ENCODE measurements at regions not wholly inside any gene's neighbourhood (a gene's known extent, or its start where the extent isn't known, plus 50 kb on each side); places are given as distances from the start of the nearest gene placed in this dataset.

DNA sequence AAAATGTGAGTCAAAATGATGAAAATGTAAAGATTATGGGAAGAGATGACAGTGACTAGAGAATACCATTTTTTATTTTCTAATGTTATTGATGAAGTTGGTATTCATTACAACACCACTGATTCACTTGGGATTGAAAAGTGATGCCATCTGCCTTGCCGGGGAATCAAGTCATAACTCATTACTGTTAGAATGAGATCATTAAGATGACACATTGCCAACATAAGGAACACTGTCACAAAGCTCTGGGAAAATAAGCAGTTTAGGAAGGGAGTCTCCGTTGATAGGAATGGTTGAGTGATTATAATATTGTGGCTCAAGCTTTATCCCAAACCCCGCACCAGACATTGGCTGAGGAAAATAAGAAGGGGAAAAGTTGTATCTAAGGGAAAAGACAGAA lies 121.5 kb upstream of the PLPP4 start:
- Histone ChIP-seq H3K27me3 (peaks cover 0 to 2% of the 10 kb centered on the region in 2 donors), H3K4me1 (no peaks in the 10 kb centered on the region), H3K4me3 (no peak overlapping the region), H3K9me3 (no peaks in the 10 kb centered on the region), H3K27ac (no peak overlapping the region), H3K36me3 (no peaks in the 10 kb centered on the region)
- no peak for TF ChIP-seq POLR2A (IDR thresholded peaks at IDR 0.05)
- TF ChIP-seq, protein P1, sequence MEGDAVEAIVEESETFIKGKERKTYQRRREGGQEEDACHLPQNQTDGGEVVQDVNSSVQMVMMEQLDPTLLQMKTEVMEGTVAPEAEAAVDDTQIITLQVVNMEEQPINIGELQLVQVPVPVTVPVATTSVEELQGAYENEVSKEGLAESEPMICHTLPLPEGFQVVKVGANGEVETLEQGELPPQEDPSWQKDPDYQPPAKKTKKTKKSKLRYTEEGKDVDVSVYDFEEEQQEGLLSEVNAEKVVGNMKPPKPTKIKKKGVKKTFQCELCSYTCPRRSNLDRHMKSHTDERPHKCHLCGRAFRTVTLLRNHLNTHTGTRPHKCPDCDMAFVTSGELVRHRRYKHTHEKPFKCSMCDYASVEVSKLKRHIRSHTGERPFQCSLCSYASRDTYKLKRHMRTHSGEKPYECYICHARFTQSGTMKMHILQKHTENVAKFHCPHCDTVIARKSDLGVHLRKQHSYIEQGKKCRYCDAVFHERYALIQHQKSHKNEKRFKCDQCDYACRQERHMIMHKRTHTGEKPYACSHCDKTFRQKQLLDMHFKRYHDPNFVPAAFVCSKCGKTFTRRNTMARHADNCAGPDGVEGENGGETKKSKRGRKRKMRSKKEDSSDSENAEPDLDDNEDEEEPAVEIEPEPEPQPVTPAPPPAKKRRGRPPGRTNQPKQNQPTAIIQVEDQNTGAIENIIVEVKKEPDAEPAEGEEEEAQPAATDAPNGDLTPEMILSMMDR (IDR thresholded peaks at IDR 0.05): no peak
- no peak for TF ChIP-seq POLR2AphosphoS5 (IDR thresholded peaks at IDR 0.05)
- intact Hi-C loops (cut with DNase I; ENCODE audit: low total_unique reads): no loop called here
- no peak for DNase-seq (ENCODE audit: low spot score in 2 of 2)

DNA sequence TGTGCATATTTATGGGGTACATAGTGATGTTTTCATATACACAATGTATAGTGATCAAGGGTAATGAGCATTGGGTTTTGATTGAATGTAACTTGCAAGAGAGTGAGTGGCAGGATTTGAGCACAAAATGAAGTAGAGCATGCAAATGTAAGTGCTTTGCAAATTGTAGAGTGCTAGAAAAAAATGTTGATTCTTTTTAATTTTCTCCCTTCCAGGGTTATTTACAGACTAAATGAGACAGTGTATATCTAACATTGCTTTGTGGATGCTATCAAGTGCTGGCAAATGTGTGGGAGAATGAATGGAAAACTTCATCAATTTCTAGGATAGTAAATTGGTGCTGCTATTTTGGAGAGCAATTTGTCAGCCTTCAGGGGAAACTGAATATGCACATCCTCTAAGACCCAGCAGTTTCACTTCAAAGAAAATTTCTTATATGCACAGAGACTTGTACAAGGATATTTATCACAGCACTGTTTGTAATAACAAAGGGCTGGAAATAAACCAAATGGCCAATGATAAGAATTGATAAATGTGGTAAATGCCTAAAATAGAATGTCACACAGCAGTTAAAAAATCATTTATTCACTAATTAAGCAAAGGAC lies 120.6 kb upstream of the PLPP4 start:
- intact Hi-C loops (cut with DNase I; ENCODE audit: low total_unique reads): no loop called here
- no peak for TF ChIP-seq POLR2A (IDR thresholded peaks at IDR 0.05)
- TF ChIP-seq POLR2AphosphoS5 (IDR thresholded peaks at IDR 0.05): no peak
- TF ChIP-seq, protein P1 (IDR thresholded peaks at IDR 0.05): no peak
- Histone ChIP-seq H3K27ac (no peak overlapping the region), H3K27me3 (peaks cover 0 to 2% of the 10 kb centered on the region in 2 donors), H3K4me1 (no peaks in the 10 kb centered on the region), H3K4me3 (no peak overlapping the region), H3K36me3 (no peaks in the 10 kb centered on the region), H3K9me3 (no peaks in the 10 kb centered on the region)
- DNase-seq (ENCODE audit: low spot score in 2 of 2): no peak

DNA sequence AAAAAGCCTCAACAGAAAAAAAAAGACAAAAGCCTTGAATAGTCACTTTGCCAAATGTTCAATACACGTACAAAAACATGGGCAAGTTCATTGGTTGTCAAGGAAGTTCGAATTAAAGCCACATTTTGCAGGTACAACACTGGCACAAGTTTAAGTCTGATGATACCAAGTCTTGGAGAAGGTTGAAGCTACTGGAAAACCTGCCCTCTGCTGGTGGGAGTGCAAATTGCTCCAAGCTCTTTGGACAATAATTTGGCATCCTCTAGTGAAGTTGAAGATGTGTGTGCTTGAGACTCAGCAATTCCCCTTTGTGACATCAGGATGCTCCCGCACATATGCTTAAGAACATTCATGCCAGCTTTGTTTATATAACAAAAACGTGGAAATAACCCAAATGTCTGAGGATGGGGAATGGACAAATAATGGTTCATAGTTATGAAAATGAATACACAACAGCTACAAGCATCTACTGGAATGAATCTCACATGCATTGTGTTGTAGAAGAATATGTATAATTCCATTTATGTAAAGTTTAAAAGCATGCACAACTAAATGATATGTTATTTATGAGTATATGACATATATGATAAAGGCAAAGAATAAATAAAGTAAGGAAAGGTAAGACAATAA lies 120.0 kb upstream of the PLPP4 start:
- DNase-seq (ENCODE audit: low spot score in 2 of 2): peak in 1 of 2 donors; percentile 58
- no peaks in the 10 kb centered on the region for H3K4me1 ChIP-seq
- intact Hi-C loops (cut with DNase I; ENCODE audit: low total_unique reads): no loop called here
- peaks cover 0 to 2% of the 10 kb centered on the region in 2 donors for H3K27me3 ChIP-seq
- TF ChIP-seq, protein P1 (IDR thresholded peaks at IDR 0.05): peak in 2 of 3 donors; percentile 45 to 53
- no peak for TF ChIP-seq POLR2A (IDR thresholded peaks at IDR 0.05)
- H3K36me3 ChIP-seq: no peaks in the 10 kb centered on the region
- no peak overlapping the region for H3K27ac ChIP-seq
- H3K9me3 ChIP-seq: no peaks in the 10 kb centered on the region
- H3K4me3 ChIP-seq: no peak overlapping the region

DNA sequence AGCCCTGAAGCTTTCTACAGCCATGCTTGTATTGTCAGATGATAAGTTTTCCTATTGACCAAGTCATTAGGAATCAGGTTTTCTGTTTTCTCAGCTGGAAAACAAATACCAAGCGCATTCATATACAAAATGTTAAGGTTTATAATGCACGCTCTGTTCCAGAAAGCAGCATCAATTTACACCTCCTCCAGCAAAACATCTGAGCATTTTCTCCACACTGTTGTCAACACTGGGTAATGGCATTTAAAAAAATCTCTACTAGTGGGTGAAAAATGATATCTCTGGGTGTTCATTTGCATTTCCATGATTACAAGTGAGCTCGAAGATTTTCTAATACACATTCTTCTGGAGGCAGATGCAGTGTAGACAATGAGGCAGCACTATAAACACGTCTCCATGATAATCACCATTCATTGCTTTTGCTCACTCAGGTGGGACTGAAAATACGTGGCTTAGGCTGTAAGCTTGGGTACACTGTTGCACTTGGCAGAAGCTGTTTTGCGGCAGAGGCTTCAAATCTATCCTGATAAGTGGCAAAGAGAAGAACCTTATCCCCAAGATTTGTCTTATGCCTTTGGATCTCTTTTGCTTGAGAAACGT lies 114.8 kb upstream of the PLPP4 start:
- H3K36me3 ChIP-seq: no peaks in the 10 kb centered on the region
- TF ChIP-seq POLR2A (IDR thresholded peaks at IDR 0.05) (no peak), POLR2AphosphoS5 (IDR thresholded peaks at IDR 0.05) (no peak)
- H3K4me3 ChIP-seq: no peak overlapping the region
- intact Hi-C loops (cut with DNase I; ENCODE audit: low total_unique reads): no loop called here
- H3K27ac ChIP-seq: no peak overlapping the region
- H3K9me3 ChIP-seq: no peaks in the 10 kb centered on the region
- H3K27me3 ChIP-seq: peaks cover 0 to 2% of the 10 kb centered on the region in 2 donors
- H3K4me1 ChIP-seq: no peaks in the 10 kb centered on the region
- DNase-seq (ENCODE audit: low spot score in 2 of 2): no peak

DNA sequence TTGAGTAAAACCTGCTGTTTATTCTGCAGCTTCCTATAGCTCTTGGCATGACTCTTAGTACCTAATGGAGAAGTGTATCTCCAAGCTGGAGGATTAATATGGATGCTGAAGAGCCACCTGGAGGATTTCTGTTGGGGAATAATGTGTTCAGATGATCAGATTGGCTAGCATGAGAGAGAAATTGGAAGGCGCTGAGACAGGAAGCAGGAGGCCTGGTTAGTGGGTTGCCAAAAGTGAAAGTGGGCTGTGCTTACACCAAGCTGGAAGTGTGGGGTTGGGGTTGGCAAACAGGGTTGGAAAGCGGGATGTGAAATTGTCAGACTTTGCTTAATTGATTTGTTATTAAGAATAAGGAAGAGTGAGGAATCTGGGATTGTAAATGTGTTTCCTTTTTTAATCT lies 111.8 kb upstream of the PLPP4 start:
- Histone ChIP-seq H3K4me1 (no peaks in the 10 kb centered on the region), H3K9me3 (no peaks in the 10 kb centered on the region), H3K36me3 (no peaks in the 10 kb centered on the region), H3K4me3 (no peak overlapping the region), H3K27ac (no peak overlapping the region), H3K27me3 (peaks cover 0 to 2% of the 10 kb centered on the region in 2 donors)
- intact Hi-C loops (cut with DNase I; ENCODE audit: low total_unique reads): no loop called here
- TF ChIP-seq, protein P1 (IDR thresholded peaks at IDR 0.05): no peak
- TF ChIP-seq POLR2AphosphoS5 (IDR thresholded peaks at IDR 0.05) (no peak), POLR2A (IDR thresholded peaks at IDR 0.05) (no peak)
- no peak for DNase-seq (ENCODE audit: low spot score in 2 of 2)
